HEK293 (cell line): ENCODE measurements at regions not wholly inside any gene's neighbourhood (a gene's known extent, or its start where the extent isn't known, plus 50 kb on each side); places are given as distances from the start of the nearest gene placed in this dataset.

Source experiments
- CTCF ChIP-seq: fragments of 450-650 bp; formaldehyde crosslinking; IDR thresholded peaks from 2 replicates; pipeline ENCODE4 v1.5.1; 2016; ENCODE audit warnings: missing biosample characterization, missing genetic modification characterization
- ELK4 ChIP-seq: IDR thresholded peaks from 2 replicates; pipeline ENCODE4 v1.6.1; 2011; ENCODE audit warnings: mild to moderate bottlenecking, low read depth, low read length, borderline replicate concordance
- GLI4 ChIP-seq: fragments of 450-650 bp; formaldehyde crosslinking; IDR thresholded peaks from 2 replicates; pipeline ENCODE4 v1.5.1; 2016; ENCODE audit warnings: missing biosample characterization, missing genetic modification characterization

- TF ChIP-seq ELK4 (no peak), CTCF (tag by site-specific recombination) (no peak), GLI4 (tag by site-specific recombination) (no peak)
These were observed 748.7 kb downstream of the RFPL4B start for GRCh38 chr6:113095841-113096240.
